SK-N-MC (cell line): ENCODE measurements at regions not wholly inside any gene's neighbourhood (a gene's known extent, or its start where the extent isn't known, plus 50 kb on each side); places are given as distances from the start of the nearest gene placed in this dataset.

Source experiments
- DNase-seq: peaks from one replicate; pipeline ENCODE4 v3.0.0-alpha.2; 2011; ENCODE audit warnings: low read depth, low spot score
- H3K27ac ChIP-seq: fragments of 200-600 bp; sonication (generic); 2 replicates; pipeline ENCODE4 v1.5.1; 2016; ENCODE audit warnings: mixed run types
- H3K36me3 ChIP-seq: fragments of 200-600 bp; sonication (generic); 2 replicates; pipeline ENCODE4 v1.6.1; 2017; ENCODE audit warnings: antibody characterized with exemption, low read length, mixed read lengths; ENCODE audit not compliant: insufficient read depth
- H3K4me3 ChIP-seq: fragments of 200-600 bp; sonication (generic); 2 replicates; pipeline ENCODE4 v1.5.1; 2016
- H3K9ac ChIP-seq: fragments of 200-600 bp; sonication (generic); 2 replicates; pipeline ENCODE4 v1.8.0; 2017; ENCODE audit warnings: mixed run types, mixed read lengths; ENCODE audit not compliant: insufficient read length
- H3K9me3 ChIP-seq: fragments of 200-600 bp; sonication (generic); 2 replicates; pipeline ENCODE4 v1.6.1; 2017; ENCODE audit warnings: low read depth, mild to moderate bottlenecking, antibody characterized with exemption, low read length, moderate library complexity, mixed read lengths
- EZH2 ChIP-seq: fragments of 200-600 bp; sonication (generic); IDR thresholded peaks from one replicate; pipeline ENCODE4 v1.6.1; 2017; ENCODE audit warnings: antibody characterized with exemption
- FOXP2 ChIP-seq: optimal IDR thresholded peaks from 2 replicates; pipeline ENCODE3; 2011; ENCODE audit warnings: mild to moderate bottlenecking, moderate library complexity; ENCODE audit not compliant: insufficient read depth; ENCODE audit errors: extremely low read length, control extremely low read depth
- POLR2AphosphoS5 ChIP-seq: IDR thresholded peaks from 2 replicates; pipeline ENCODE4 v1.6.1; 2012; ENCODE audit warnings: mild to moderate bottlenecking, low read depth, low read length, borderline replicate concordance

- Histone ChIP-seq H3K27ac (peak overlapping the region; percentile 61; the same call in 1 of the 2 replicates), H3K9ac (no peak overlapping the region), H3K4me3 (peak overlapping the region; percentile 2; the same call in 1 of the 2 replicates), H3K9me3 (no peaks in the 10 kb centered on the region), H3K36me3 (no peaks in the 10 kb centered on the region)
- TF ChIP-seq EZH2 = no peak
- DNase-seq = no peak
Observed at GRCh38 chr3:34793057-34793456, 846.3 kb upstream of the ARPP21 start.

DNA sequence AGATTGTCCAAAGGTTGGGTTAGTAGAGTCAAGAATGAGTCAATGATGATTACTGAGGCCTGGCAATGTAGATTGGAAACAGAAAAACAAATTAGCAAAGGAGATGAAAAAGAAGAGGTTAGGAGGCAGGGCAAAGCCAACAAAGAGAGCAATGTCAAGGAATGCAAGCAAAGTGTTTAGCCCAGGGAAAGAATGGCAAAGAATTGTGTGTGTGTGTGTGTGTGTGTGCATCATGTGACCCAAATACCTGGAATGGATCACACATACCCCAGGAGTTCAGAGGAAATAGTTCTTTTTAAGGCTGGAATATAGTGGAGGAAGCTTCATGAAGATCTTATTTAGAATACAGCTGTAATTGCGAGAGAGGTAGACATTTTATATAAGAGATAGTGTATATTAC, 831.7 kb upstream of the ARPP21 start:
- H3K9ac ChIP-seq = no peak overlapping the region
- TF ChIP-seq FOXP2 (no peak), POLR2AphosphoS5 (no peak), EZH2 (no peak)
- no peak overlapping the region for H3K27ac ChIP-seq
- no peaks in the 10 kb centered on the region for H3K9me3 ChIP-seq
- no peaks in the 10 kb centered on the region for H3K36me3 ChIP-seq
- H3K4me3 ChIP-seq = no peak overlapping the region
- DNase-seq = no peak

- Histone ChIP-seq H3K36me3 (no peaks in the 10 kb centered on the region), H3K9me3 (no peaks in the 10 kb centered on the region), H3K4me3 (no peak overlapping the region), H3K9ac (no peak overlapping the region), H3K27ac (no peak overlapping the region)
- DNase-seq = no peak
- no peak for TF ChIP-seq POLR2AphosphoS5
- no peak for TF ChIP-seq EZH2
- TF ChIP-seq FOXP2 = no peak
Observed at GRCh38 chr3:34808287-34808686, 831.0 kb upstream of the ARPP21 start.

GRCh38 chr3:34828847-34829246, 810.5 kb upstream of the ARPP21 start:
- H3K27ac ChIP-seq = no peak overlapping the region
- no peak overlapping the region for H3K9ac ChIP-seq
- TF ChIP-seq FOXP2 (no peak), EZH2 (no peak), POLR2AphosphoS5 (no peak)
- H3K36me3 ChIP-seq = no peaks in the 10 kb centered on the region
- H3K4me3 ChIP-seq = no peak overlapping the region
- no peak for DNase-seq
- no peaks in the 10 kb centered on the region for H3K9me3 ChIP-seq

DNA sequence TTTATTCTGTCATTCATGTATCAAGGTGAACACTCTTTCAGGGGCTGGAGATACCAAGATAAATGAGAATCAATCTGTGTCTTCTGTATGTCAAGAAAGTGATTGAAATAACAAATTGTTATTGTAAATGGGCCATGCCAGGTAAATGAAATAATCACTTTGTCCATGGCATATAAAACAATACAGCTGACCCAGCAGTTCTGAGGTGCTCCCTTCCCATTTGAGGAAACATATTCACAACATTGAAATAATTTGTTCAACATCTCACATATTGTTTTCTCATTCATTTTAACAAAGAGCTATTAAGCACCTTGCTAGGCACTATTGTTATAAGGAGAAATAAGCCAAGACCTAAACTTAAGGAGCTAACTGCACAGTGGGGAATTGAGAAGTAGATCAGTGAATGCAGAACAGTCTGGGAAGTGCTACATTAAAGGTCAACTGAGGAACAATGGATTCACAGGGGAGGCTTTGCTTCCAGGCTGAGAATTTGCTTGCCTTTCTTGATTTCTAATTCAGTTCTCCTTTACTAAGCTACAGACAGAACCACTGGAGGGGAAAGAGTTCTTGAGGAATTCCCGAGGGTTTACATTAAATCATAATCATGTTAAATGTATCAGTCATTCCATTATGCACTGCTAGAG, 806.3 kb upstream of the ARPP21 start:
- DNase-seq = no peak
- no peaks in the 10 kb centered on the region for H3K36me3 ChIP-seq
- no peak overlapping the region for H3K4me3 ChIP-seq
- no peak for TF ChIP-seq FOXP2
- TF ChIP-seq EZH2 = no peak
- TF ChIP-seq POLR2AphosphoS5 = no peak
- H3K9me3 ChIP-seq = no peaks in the 10 kb centered on the region
- no peak overlapping the region for H3K9ac ChIP-seq
- no peak overlapping the region for H3K27ac ChIP-seq

DNA sequence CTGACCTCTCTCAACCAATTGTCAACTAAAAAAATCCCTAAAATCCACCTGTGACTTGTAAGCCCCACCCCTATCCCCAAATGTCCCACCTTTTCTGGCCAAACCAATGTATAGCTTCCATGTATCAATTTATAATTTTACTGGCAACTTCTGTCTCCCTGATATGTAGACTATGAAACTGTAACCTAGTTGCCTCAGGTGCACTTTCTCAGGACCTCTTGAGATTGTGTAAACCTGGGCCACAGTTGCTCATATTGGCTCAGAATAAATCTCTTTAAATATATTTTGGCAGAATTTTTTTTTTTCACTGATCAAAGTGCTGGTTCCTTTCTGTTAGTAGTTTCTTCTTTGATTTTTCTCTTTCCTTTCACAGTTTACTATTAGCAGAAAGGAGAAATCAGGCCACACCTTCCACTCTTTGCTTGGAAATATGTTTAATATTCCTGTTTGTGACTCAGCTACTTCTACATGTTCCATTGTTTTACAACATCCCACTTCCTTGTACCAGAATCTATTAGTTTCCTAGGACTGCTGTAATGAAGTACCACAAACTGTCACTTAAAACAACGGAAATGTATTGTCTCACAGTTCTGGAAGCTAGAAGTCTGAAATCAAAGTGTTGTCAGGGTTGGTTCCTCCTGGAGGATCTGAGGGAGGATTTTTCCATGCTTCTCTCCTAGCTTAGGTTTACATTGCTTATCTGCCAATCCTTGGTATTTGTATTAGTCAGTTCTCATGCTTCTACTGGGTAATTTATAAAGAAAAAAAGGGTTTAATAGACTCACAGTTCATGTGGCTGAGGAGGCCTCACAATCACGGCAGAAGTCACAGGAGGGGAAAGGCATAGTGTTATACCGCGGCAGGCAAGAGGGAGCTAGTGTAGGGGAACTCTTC, 801.2 kb upstream of the ARPP21 start:
- no peak for DNase-seq
- no peak overlapping the region for H3K9ac ChIP-seq
- no peaks in the 10 kb centered on the region for H3K9me3 ChIP-seq
- no peaks in the 10 kb centered on the region for H3K36me3 ChIP-seq
- TF ChIP-seq FOXP2 = no peak
- TF ChIP-seq POLR2AphosphoS5 = no peak
- TF ChIP-seq EZH2 = no peak
- H3K27ac ChIP-seq = no peak overlapping the region
- no peak overlapping the region for H3K4me3 ChIP-seq

DNA sequence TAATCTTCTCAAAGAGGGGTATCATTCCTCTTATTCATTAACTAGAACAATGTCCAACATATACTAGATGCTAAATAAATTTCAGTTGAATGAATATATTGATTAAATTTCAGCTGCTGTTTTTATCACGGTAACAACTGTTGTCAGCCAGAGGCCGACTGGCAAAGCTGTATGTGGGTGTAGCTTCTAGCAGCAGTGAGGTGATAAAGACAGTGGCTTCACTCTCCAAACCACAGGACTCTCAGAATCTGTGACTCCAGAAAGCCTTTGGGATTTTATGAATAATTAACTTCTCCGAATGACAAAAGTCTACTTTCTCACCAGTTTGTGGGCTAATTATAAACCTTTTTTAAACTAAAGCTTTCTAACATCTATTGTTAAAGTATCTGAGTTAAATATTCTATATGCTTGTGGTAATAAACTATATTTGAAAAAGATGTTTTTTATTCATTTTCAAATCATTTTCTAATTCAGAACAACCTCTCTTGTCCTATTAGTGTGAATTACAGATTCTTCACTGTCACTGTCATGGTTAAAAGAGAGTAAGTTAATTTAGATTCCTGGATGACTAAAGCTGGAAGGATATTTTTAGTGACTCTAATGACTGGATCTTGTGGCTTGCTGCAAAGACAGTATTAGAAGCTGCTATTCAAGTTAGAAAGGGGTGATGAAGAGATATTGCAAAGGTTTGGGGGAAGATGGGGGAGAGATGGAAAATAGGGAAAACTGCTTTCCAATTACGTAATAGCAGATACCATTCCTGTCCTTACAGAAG, 796.4 kb upstream of the ARPP21 start:
- no peaks in the 10 kb centered on the region for H3K9me3 ChIP-seq
- DNase-seq = no peak
- peak overlapping the region; percentile 83 for H3K27ac ChIP-seq
- TF ChIP-seq POLR2AphosphoS5 (no peak), FOXP2 (no peak), EZH2 (no peak)
- H3K4me3 ChIP-seq = no peak overlapping the region
- H3K9ac ChIP-seq = no peak overlapping the region
- H3K36me3 ChIP-seq = no peaks in the 10 kb centered on the region

- Histone ChIP-seq H3K4me3 (peak overlapping the region; percentile 38; the same call in 1 of the 2 replicates), H3K9ac (no peak overlapping the region), H3K36me3 (no peaks in the 10 kb centered on the region), H3K9me3 (no peaks in the 10 kb centered on the region), H3K27ac (no peak overlapping the region; the same call in 1 of the 2 replicates)
- TF ChIP-seq FOXP2 = no peak
- no peak for TF ChIP-seq POLR2AphosphoS5
- TF ChIP-seq EZH2 = no peak
- no peak for DNase-seq
Observed at GRCh38 chr3:34844323-34844620, 795.1 kb upstream of the ARPP21 start.
